Loucy (cell line): ENCODE measurements at regions not wholly inside any gene's neighbourhood (a gene's known extent, or its start where the extent isn't known, plus 50 kb on each side); places are given as distances from the start of the nearest gene placed in this dataset.
"Not testable (repeated sequence)": the region's sequence is repeated elsewhere in the genome, so short reads cannot be mapped to it uniquely, and the experiment has no call there.

Source experiments
- H2AFZ ChIP-seq: fragments of 200-600 bp; sonication (generic); 2 replicates; pipeline ENCODE4 v1.6.0; 2016; ENCODE audit warnings: antibody characterized with exemption, mild to moderate bottlenecking, low read length, moderate library complexity
- H3F3A ChIP-seq: fragments of 200-600 bp; 2 replicates; pipeline ENCODE4 v1.6.0; 2016; ENCODE audit warnings: antibody characterized with exemption, low read depth, mild to moderate bottlenecking
- H3K27me3 ChIP-seq: fragments of 200-600 bp; sonication (generic); 2 replicates; pipeline ENCODE4 v1.6.1; 2014; ENCODE audit warnings: low read length, mild to moderate bottlenecking; ENCODE audit not compliant: insufficient read depth, poor library complexity, severe bottlenecking
- H3K36me3 ChIP-seq: fragments of 200-600 bp; sonication (generic); 2 replicates; pipeline ENCODE4 v1.6.1; 2016; ENCODE audit warnings: low read length; ENCODE audit not compliant: insufficient read depth
- H3K4me1 ChIP-seq: fragments of 200-600 bp; sonication (generic); 2 replicates; pipeline ENCODE4 v1.5.1; 2014; ENCODE audit warnings: low read length, mild to moderate bottlenecking; ENCODE audit not compliant: insufficient read depth, poor library complexity, severe bottlenecking
- H3K4me2 ChIP-seq: fragments of 200-600 bp; sonication (generic); 2 replicates; pipeline ENCODE4 v1.6.0; 2014; ENCODE audit warnings: antibody characterized with exemption, low read length, low read depth, mild to moderate bottlenecking; ENCODE audit not compliant: poor library complexity, severe bottlenecking
- H3K4me3 ChIP-seq: fragments of 200-600 bp; sonication (generic); 2 replicates; pipeline ENCODE4 v1.5.1; 2014; ENCODE audit warnings: low read length, mild to moderate bottlenecking, mixed read lengths; ENCODE audit not compliant: poor library complexity, severe bottlenecking
- H3K79me2 ChIP-seq: fragments of 200-600 bp; sonication (generic); 2 replicates; pipeline ENCODE4 v1.6.1; 2014; ENCODE audit warnings: low read length; ENCODE audit not compliant: insufficient read depth
- H3K9ac ChIP-seq: fragments of 200-600 bp; sonication (generic); 2 replicates; pipeline ENCODE4 v1.6.0; 2014; ENCODE audit warnings: mild to moderate bottlenecking, low read depth, low read length, moderate library complexity; ENCODE audit not compliant: poor library complexity, severe bottlenecking
- H3K9me2 ChIP-seq: fragments of 200-600 bp; sonication (generic); replicated peaks from 2 replicates; pipeline ENCODE4 v1.6.1; 2016; ENCODE audit warnings: low read depth, low read length, mixed read lengths
- H3K9me3 ChIP-seq: fragments of 200-600 bp; sonication (generic); 2 replicates; pipeline ENCODE4 v1.6.1; 2014; ENCODE audit warnings: mild to moderate bottlenecking, antibody characterized with exemption, low read length, low read depth; ENCODE audit not compliant: insufficient read depth
- H4K20me1 ChIP-seq: fragments of 200-600 bp; sonication (generic); 2 replicates; pipeline ENCODE4 v1.6.0; 2014; ENCODE audit warnings: antibody characterized with exemption, low read length, mild to moderate bottlenecking; ENCODE audit not compliant: insufficient read depth, poor library complexity, severe bottlenecking

DNA sequence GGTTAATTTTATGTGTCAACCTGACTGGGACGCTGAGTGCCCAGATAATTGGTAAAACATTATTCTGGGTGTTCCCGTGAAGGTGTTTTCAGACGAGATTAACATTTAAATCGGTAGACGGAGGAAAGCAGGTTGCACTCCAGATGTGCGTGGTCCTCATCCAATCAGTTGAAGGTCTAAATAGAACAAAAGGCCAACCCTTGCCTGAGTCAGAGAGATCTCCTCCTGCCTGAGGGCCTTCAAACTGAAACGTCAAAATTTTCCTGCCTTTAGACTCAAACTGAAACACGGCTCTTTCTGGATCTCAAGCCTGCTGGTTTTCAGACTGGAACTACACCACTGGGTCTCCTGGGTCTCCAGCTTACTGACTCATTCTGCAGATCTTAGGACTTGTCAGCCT lies 70.9 kb downstream of the NPIPA5 start:
- H2AFZ ChIP-seq, H3F3A ChIP-seq, H3K79me2 ChIP-seq, H3K9ac ChIP-seq, H4K20me1 ChIP-seq, H3K4me2 ChIP-seq, H3K4me1 ChIP-seq, H3K9me3 ChIP-seq, H3K36me3 ChIP-seq, H3K9me2 ChIP-seq, H3K27me3 ChIP-seq, H3K4me3 ChIP-seq: not testable (repeated sequence)

DNA sequence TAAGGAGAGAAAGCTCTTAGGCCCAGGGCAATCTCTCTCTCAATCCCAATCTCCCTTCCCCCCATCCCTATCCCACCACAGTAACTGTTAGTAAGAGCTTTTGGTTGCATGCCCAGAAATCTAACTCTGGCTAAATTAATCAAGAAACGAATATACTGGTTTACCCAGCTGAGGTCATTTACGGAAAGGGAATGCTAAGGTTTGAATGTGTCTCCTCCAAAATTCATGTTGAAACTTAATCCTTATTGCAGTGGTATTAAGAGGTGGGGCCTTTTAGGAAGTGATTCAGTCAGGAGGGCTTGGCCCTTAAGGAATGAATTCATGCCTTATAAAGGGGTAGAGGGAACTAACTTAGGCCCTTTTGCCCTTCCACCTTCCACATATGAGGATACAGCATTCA lies 72.2 kb downstream of the NPIPA5 start:
- not testable (repeated sequence) for H3K9me3 ChIP-seq, H2AFZ ChIP-seq, H3K36me3 ChIP-seq, H3K4me2 ChIP-seq, H3K9ac ChIP-seq, H3K9me2 ChIP-seq, H3K4me3 ChIP-seq, H3K79me2 ChIP-seq, H4K20me1 ChIP-seq, H3K4me1 ChIP-seq, H3K27me3 ChIP-seq, H3F3A ChIP-seq

DNA sequence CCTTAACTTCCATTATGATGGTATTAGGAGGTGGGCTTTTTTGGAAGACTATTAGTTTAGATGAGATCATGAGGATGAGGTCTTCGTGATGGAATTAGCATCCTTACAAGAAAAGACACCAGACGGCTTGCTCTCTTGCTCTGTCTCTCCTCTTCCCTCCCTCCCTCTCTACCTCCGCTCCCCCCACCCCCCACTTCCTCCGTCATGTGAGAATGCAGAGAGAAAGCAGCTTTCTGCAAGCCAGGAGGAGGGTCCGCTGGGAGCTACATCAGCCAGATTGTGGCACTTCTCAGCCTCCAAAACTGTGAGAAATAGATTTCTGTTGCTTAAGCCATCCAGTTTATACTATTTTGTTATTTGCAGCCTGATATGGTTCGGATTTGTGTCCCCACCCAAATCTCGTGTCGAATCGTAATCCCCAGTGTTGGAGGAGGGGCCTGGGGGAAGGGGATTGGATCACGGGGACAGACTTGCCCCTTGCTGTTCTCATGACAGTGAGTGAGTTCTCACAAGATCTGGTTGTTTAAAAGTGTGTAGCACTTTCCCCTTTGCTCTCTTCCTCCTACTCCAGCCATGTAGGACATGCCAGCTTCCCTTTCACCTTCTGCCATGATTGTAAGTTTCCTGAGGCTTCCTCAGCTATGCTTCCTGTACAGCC lies 74.3 kb downstream of the NPIPA5 start:
- H2AFZ ChIP-seq, H4K20me1 ChIP-seq, H3K4me3 ChIP-seq, H3K4me1 ChIP-seq, H3K79me2 ChIP-seq, H3K9me2 ChIP-seq, H3K4me2 ChIP-seq, H3K9me3 ChIP-seq, H3F3A ChIP-seq, H3K36me3 ChIP-seq, H3K27me3 ChIP-seq, H3K9ac ChIP-seq: not testable (repeated sequence)

DNA sequence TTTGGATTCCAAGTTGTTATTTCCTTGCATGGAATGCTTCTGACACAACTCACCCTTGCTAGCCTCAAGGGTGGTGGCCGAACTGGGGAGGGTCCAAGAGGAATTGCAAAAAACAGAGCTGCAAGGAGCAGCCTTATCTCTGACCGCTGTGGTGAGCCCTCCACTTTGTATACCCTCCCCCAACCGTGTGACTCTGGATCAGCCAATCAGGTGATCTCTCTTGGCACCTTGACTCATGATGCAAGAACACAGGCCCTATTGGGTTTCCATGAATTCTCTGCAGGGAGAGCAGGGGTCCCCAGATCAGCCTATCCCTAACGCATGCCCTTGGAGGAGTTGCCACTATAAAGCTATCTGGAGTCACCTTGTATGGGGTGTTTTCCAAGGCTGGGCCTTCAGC lies 81.0 kb downstream of the NPIPA5 start:
- H3K4me1 ChIP-seq, H3K9me3 ChIP-seq, H3K4me3 ChIP-seq, H3K9ac ChIP-seq, H3K36me3 ChIP-seq, H4K20me1 ChIP-seq, H2AFZ ChIP-seq, H3K27me3 ChIP-seq, H3F3A ChIP-seq, H3K4me2 ChIP-seq, H3K9me2 ChIP-seq, H3K79me2 ChIP-seq: not testable (repeated sequence)

DNA sequence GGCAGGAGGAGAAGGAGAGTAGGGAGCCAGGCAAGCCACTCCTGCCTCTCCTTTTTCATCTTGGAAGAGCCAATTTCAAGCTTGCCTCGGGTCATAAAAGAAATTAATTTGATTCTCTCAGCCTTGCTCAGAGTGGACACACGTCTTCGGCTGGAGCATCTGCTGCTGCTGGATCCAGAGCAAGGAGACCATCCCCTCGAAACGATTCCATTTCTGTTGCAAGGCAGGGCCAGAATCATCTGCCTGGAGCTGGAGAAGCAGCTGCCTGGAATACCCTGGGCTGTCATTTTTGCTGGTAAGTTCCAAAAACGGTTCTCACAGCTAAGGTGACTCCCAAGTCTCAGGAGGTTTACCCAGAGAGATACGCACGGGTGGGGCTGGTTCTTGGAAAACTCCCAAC lies 103.3 kb downstream of the NPIPA5 start:
- H3K27me3 ChIP-seq, H3K4me1 ChIP-seq: not testable (repeated sequence)

DNA sequence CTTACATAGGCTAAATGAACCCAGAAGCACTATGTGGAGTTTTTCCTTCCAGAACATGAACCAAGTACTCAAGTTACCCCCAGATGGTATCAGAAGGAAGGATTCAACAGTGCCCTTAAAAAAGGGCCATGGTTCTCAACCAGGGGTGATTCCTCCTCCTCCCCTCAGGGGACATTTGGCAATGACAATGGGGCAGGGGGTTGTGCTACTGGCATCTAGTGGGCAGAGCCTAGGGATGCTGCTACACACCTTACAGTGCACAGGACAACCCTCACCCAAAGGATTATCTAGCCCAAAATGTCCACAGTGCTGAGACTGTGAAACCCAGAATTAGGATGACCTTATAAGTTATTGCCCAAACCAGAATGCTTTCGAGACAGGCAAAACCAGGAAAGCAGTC lies 104.1 kb downstream of the NPIPA5 start:
- H3K4me3 ChIP-seq, H3K9me3 ChIP-seq, H3F3A ChIP-seq, H3K36me3 ChIP-seq, H3K4me2 ChIP-seq, H4K20me1 ChIP-seq, H3K9me2 ChIP-seq, H3K27me3 ChIP-seq, H3K9ac ChIP-seq, H3K79me2 ChIP-seq, H2AFZ ChIP-seq, H3K4me1 ChIP-seq: not testable (repeated sequence)

More for the DNA sequence above, 103.3 kb downstream of the NPIPA5 start:
- not testable (repeated sequence) for H3K9me2 ChIP-seq, H3K79me2 ChIP-seq, H4K20me1 ChIP-seq, H3K4me3 ChIP-seq, H3K9ac ChIP-seq, H3F3A ChIP-seq, H3K4me2 ChIP-seq, H3K36me3 ChIP-seq, H3K9me3 ChIP-seq, H2AFZ ChIP-seq

DNA sequence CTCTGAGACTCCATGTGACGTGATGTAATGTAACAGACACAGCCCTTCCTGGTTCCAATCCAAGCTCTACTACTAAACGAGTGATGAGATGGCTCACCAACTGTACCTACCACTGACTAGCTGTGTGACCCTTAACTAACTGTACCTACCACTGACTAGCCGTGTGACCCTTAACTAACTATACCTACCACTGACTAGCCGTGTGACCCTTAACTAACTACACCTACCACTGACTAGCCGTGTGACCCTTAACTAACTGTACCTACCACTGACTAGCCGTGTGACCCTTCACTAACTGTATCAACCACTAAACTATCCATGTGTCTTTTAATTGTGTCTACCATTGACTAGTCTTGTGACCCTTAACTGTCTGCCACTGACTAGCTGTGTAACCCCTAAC lies 111.2 kb downstream of the NPIPA5 start:
- not testable (repeated sequence) for H3K79me2 ChIP-seq, H3K4me2 ChIP-seq, H3K9ac ChIP-seq, H4K20me1 ChIP-seq, H3K4me1 ChIP-seq, H3K9me3 ChIP-seq, H2AFZ ChIP-seq, H3K36me3 ChIP-seq, H3K4me3 ChIP-seq, H3K27me3 ChIP-seq, H3F3A ChIP-seq, H3K9me2 ChIP-seq

DNA sequence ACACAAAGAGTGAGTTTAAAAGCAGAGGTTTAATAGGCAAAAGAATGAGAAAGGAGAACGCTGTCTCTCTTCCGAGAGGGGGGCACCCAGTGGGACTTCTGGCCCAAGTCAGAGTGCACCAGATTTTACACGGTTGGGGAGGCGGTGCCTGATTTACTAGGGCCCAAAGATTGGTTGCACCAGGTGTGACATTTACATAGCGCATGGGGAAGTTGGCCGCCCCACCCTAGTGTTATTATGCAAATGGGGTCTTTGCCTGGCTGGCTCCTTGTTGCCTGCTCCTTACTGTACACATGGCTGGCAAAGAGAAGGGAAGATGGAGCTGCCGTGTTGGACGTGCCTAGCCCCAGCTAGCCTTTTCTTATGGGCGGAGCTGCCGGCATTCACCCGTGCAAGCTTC lies 115.9 kb downstream of the NPIPA5 start:
- H2AFZ ChIP-seq, H3K27me3 ChIP-seq, H3K4me3 ChIP-seq, H3F3A ChIP-seq, H3K4me2 ChIP-seq, H3K9me2 ChIP-seq, H3K9ac ChIP-seq, H4K20me1 ChIP-seq, H3K9me3 ChIP-seq, H3K79me2 ChIP-seq, H3K36me3 ChIP-seq, H3K4me1 ChIP-seq: not testable (repeated sequence)
